Hippocampal formation (tissue), 2 donors: ENCODE measurements at regions not wholly inside any gene's neighbourhood (a gene's known extent, or its start where the extent isn't known, plus 50 kb on each side); places are given as distances from the start of the nearest gene placed in this dataset.
A peak's percentile ranks its signal among the peaks of the same experiment; 100 is the strongest.
"Not testable (repeated sequence)": the region's sequence is repeated elsewhere in the genome, so short reads cannot be mapped to it uniquely, and the experiment has no call there.

Source experiments
- DNase-seq, 2 donors: peaks; one replicate each; lab custom pipeline; 2025; lab: John Stamatoyannopoulos, UW

GRCh38 chr13:80962173-80962572, 621.2 kb upstream of the SPRY2 start:
- DNase-seq: no peak

DNA sequence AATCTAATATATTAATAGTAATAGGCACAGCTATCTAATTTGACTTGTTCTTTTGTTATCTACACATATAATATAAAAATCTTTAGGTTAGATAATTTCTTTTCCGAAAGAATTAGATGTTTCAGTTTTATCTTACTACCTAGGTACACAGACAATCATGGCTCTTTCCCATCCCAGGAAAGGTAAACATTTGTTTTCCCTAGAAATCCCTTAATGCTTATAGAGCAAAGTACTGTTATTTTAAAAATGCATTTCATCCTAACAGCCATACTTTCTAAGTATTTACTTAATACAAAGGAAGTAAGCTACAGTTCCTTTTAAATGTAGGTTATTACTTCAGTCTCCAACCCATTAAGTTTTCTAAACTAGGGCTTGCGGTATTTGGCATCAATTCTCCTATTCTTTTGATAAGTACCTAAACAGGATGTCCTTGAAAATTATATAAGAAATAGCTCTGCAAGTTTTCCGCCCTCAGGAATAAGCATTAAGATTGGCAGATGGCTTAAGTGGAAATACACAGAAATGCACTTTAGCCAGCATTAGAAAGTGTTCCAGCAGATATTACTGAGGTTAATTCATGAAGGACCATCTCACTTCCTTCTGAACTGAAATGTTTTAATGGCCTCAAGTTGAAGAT, 616.2 kb upstream of the SPRY2 start:
- no peak for DNase-seq

- no peak for DNase-seq
Observed at GRCh38 chr13:80955501-80955900, 614.6 kb upstream of the SPRY2 start.

DNA sequence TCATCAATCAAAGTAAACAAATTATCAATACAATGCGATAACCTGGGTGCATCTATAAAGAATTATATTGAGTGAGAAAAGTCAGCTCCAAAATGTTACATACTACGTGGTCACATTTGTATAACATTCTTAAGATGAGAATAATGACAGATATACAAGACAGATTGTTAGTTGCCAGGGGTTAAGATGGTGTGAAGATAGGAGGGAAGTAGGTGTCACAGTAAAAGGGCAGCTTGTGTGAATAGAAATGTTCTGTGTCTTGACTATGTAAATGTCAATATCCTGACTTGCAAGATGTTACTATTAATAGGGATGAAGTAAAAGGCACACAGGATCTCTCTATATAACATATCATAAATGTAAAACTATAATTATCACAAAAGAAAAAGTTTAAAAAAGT, 611.2 kb upstream of the SPRY2 start:
- no peak for DNase-seq

DNA sequence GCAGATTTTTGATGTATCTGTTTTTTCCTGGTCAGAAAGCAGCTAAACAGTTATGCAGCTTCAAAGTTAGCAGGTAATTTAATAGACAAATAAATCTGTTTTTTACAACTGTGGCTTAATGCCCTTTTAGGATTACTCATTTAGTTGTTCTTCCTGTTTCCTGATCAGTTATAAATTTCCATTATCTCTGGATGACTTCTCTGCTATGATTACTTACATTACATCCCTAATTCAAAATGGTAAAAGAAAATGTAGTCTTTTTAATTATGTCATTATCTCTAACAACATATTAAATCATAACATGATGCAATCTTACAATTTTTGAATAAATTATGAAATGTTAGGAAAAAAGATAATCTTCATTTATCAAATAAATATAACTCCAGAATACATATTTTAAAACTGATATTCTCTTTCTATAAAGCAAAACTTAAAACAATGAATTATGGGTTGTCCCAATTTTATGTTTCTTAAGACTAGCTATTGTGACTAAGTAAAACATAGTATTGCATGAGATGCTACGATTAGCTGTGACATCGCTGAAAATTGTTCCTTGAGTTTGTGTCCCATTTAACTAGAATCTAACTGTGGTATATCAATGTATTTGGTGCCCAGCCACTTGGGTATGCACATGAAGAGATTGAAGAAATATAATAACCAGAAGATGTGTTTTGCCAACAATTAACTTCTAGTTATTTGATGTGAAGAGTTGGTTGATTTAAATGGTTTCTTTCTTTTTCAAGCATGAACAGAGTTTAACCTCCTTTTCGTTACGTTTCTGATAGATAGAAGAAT, 605.3 kb upstream of the SPRY2 start:
- no peak for DNase-seq

DNA sequence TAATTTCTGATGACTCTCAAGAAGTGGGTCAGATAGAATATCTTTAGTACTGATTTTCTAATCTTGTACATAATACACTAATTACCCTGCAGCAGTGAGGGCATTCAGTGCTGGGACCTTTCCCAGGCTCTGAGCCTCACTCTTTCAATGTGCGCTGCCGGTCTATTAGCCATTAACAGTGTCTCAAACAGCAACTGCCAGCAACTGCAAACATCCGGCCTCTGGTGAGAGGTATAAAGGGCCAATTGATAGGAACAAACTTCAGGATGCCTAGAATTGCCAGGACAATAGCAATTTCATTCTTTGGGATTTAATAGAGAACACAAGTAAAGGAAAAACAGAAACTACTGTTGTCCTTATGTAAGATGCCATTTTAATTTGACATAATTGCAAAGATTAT, 604.4 kb upstream of the SPRY2 start:
- no peak for DNase-seq

DNA sequence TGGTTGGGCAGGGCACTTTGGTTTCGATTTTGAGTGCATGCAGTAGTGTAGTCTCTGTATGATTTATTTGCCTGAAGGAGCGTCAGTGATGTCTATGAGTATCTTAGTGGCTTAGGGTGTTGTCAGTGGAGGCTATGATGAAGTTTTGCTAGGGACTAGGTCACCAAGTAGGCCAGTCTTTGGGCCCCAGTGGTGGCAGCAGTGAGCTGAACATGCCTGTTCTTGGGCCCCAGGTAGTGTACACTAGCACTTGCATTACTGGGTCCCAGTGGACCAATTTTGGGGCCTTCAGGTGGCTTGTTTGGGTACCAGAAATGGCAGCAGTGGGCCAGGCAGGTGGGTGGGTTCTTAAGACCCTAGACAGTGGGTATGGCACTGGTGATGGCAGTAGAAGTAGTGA, 598.7 kb upstream of the SPRY2 start:
- DNase-seq: no peak

GRCh38 chr13:80931766-80932165, 590.8 kb upstream of the SPRY2 start:
- no peak for DNase-seq

DNA sequence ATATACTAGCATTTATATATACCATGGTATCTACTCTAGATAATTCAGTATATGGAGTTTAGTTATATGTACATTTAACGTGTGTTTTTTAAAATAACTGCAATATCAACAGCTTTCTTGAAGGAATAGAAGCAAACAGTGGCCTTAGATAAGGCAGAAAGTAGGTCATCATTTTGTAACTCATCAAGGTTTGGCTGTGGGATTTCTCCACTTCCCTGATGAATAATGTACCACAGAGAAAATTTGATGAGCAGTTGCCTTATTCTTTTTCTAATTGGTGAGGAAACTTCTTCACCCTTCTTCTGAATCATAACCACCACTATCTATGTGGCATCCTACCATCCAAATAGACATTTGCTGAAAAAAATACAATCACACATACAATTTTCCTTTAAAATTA, 590.2 kb upstream of the SPRY2 start:
- no peak for DNase-seq

DNA sequence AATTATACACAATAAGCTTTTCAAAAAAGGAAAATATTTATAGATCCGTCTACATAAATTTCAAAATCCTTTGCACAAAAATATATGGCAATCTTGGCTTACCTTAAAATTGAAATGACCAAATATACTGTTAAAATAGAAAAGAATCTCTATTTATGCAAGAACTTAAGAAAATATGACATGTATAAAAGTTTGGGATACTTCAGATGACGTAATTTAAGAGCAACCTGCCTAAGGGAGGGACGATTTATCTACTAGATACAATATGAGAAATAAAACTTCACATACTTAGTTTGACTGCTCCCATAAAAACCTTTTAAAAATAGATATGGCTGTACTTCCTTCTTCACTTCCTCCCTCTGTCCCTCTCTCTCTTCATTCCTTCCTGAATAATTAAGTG, 587.3 kb upstream of the SPRY2 start:
- DNase-seq: no peak

GRCh38 chr13:80926024-80926423, 585.1 kb upstream of the SPRY2 start:
- not testable (repeated sequence) for DNase-seq

DNA sequence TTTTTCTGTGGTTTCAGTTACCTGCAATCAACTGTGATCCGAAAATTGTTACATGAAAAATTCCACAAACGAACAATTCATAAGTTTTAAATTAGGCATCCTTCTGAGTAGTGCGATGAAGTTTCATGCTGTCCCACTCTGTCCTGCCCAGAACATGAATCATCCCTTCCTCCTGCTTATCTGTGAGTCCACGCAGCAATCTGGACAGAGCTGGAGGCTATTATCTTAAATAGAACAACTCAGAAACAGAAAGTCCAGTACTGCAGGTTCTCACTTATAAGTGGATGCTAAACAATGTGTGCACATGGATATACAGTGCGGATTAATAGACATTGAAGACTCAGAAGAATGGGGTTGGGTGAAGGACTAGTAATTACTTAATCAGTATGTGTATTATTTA, 583.7 kb upstream of the SPRY2 start:
- no peak for DNase-seq

- DNase-seq: no peak
Observed at GRCh38 chr13:80923907-80924306, 583.0 kb upstream of the SPRY2 start.

GRCh38 chr13:80921971-80922370, 581.0 kb upstream of the SPRY2 start:
- no peak for DNase-seq

- DNase-seq: no peak
Observed at GRCh38 chr13:80921541-80921940, 580.6 kb upstream of the SPRY2 start.

GRCh38 chr13:80906860-80907259, 565.9 kb upstream of the SPRY2 start:
- no peak for DNase-seq

DNA sequence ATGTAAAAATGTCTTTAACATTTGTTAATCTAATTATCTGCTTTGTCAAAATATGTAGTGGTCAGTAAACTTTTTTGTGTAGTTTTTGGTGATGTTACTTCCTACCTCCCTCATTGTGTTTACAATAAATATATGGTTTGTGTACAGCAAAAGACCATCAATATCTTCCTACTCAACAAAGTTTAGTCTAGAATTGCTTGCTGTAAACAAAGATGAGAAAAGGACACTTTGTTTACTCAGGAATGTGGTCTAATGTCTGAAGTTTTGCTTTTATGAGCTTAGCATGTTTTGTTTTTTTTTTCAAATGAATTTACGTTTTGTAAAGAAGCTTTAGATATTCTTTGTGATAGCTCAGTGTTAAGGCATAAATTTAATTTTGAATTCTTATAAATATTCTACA, 563.5 kb upstream of the SPRY2 start:
- DNase-seq: no peak

DNA sequence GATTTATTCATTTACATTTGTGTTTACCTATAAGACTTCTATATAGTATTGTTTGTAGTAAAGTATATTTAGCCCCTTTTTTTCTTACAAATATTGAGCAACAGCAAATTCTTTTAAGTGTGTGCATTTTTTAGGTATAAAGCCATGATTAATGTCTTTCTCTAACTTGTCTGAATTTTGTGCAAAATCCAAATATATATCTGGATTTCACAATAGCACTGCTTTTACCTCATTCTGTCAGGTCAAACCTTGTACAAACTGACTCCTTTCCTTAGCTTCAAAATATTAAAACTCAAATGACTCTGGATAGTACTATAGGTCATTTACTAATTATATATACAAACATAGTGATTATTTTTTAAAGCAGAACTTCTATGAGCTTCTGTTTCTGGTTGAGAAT, 563.0 kb upstream of the SPRY2 start:
- no peak for DNase-seq

GRCh38 chr13:80901530-80901929, 560.6 kb upstream of the SPRY2 start:
- DNase-seq: no peak

GRCh38 chr13:80901111-80901510, 560.2 kb upstream of the SPRY2 start:
- no peak for DNase-seq

DNA sequence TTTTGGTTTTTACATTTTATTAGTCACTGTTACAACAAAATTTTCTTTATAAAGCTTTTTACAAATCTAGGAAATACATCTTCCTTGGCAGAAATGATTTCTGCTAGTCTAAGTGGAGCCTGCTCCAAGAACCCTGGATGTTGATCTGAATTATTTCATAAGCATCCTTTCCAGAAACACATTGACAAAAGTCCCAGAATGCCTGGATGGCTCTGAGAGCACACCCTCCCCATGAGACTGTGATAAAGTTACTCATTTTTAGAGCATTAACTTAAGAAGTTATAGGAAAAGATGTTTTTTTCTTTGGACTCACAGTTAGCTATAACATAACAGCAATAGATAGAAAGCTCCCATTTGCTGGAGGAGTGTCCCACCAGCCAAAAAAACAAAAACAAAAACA, 559.6 kb upstream of the SPRY2 start:
- no peak for DNase-seq

DNA sequence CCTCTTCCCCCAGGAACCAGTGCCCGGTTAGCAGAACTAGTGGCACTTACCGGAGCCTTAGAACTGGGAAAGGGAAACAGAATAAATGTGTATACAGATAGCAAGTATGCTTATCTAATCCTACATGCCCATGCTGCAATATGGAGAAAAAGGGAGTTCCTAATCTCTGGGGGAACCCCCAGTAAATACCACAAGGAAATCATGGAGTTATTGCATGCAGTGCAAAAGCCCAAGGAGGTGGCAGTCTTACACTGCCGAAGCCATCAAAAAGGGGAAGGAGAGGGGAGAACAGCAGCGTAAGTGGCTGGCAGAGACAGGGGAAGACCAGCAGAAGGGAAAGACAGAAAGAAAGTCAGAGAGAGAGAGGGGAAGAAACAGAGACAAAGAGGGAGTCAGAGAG, 556.7 kb upstream of the SPRY2 start:
- DNase-seq: not testable (repeated sequence)

- peak in 1 of 2 donors; percentile 27 for DNase-seq
Observed at GRCh38 chr13:80894917-80895316, 554.0 kb upstream of the SPRY2 start.

GRCh38 chr13:80889829-80890228, 548.9 kb upstream of the SPRY2 start:
- DNase-seq: no peak
